Neuronal stem cell (in vitro differentiated cells): ENCODE measurements at regions not wholly inside any gene's neighbourhood (a gene's known extent, or its start where the extent isn't known, plus 50 kb on each side); places are given as distances from the start of the nearest gene placed in this dataset.
"Not testable (repeated sequence)": the region's sequence is repeated elsewhere in the genome, so short reads cannot be mapped to it uniquely, and the experiment has no call there.

Source experiments
- DNase-seq: peaks from one replicate; pipeline ENCODE4 v3.0.0-alpha.2; 2013; ENCODE audit warnings: low spot score
- H2AFZ ChIP-seq: one replicate; pipeline ENCODE4 v1.6.1; 2013; ENCODE audit warnings: mild to moderate bottlenecking, low read length, inconsistent platforms
- H2AK5ac ChIP-seq: 2 replicates; pipeline ENCODE4 v1.6.1; 2013; ENCODE audit warnings: low read depth, mild to moderate bottlenecking, inconsistent platforms, low read length, moderate library complexity, mixed read lengths
- H2BK120ac ChIP-seq: 2 replicates; pipeline ENCODE4 v1.6.1; 2013; ENCODE audit warnings: low read depth, mild to moderate bottlenecking, inconsistent platforms, low read length, moderate library complexity, mixed read lengths
- H2BK12ac ChIP-seq: one replicate; pipeline ENCODE4 v1.6.1; 2013; ENCODE audit warnings: low read length, inconsistent platforms
- H2BK15ac ChIP-seq: 2 replicates; pipeline ENCODE4 v1.6.1; 2013; ENCODE audit warnings: mild to moderate bottlenecking, low read length, inconsistent platforms, mixed read lengths
- H2BK5ac ChIP-seq: one replicate; pipeline ENCODE4 v1.6.1; 2013; ENCODE audit warnings: inconsistent platforms, mild to moderate bottlenecking, low read length, moderate library complexity
- H3K14ac ChIP-seq: one replicate; pipeline ENCODE4 v1.6.1; 2013; ENCODE audit warnings: low read length, inconsistent platforms
- H3K18ac ChIP-seq: 2 replicates; pipeline ENCODE4 v1.6.1; 2013; ENCODE audit warnings: low read length, inconsistent platforms
- H3K23ac ChIP-seq: 2 replicates; pipeline ENCODE4 v1.6.1; 2013; ENCODE audit warnings: low read depth, mild to moderate bottlenecking, mixed read lengths, low read length, inconsistent platforms; ENCODE audit not compliant: poor library complexity
- H3K27ac ChIP-seq: replicated peaks from 3 replicates; pipeline ENCODE4 v1.5.1; 2013; ENCODE audit warnings: low read length, inconsistent platforms
- H3K27me3 ChIP-seq, 3 experiments: 2 replicates each; pipeline ENCODE4 v1.6.1; 2013; ENCODE audit warnings: low read length in 3 of 3, mild to moderate bottlenecking in 2 of 3, inconsistent platforms in 1 of 3, low read depth in 1 of 3, mixed read lengths in 1 of 3, moderate library complexity in 1 of 3; ENCODE audit not compliant: control insufficient read depth in 3 of 3, insufficient read depth in 3 of 3
- H3K36me3 ChIP-seq, 2 donors: replicated peaks in 1 of 2; 2 replicates each; pipeline ENCODE4 v1.6.1; 2013; ENCODE audit warnings: low read length in 2 of 2; ENCODE audit not compliant: control insufficient read depth in 2 of 2, insufficient read depth in 2 of 2
- H3K4ac ChIP-seq: 2 replicates; pipeline ENCODE4 v1.6.1; 2013; ENCODE audit warnings: inconsistent platforms, mild to moderate bottlenecking, low read length, moderate library complexity
- H3K4me1 ChIP-seq, 2 donors: 1 replicate in 1 of 2; 2 replicates in 1 of 2; pipeline ENCODE4 v1.6.1; 2013; ENCODE audit warnings: low read length in 2 of 2, low read depth in 1 of 2; ENCODE audit not compliant: control insufficient read depth in 2 of 2, insufficient read depth in 1 of 2
- H3K4me2 ChIP-seq: one replicate; pipeline ENCODE4 v1.6.1; 2013; ENCODE audit warnings: mild to moderate bottlenecking, low read length, inconsistent platforms; ENCODE audit not compliant: insufficient read depth, poor library complexity, severe bottlenecking
- H3K4me3 ChIP-seq, 2 donors: 2 replicates each; pipeline ENCODE4 v1.5.1; 2013; ENCODE audit warnings: low read length in 2 of 2, mild to moderate bottlenecking in 2 of 2, inconsistent platforms in 1 of 2, moderate library complexity in 1 of 2
- H3K79me1 ChIP-seq: one replicate; pipeline ENCODE4 v1.6.1; 2013; ENCODE audit warnings: low read depth, mild to moderate bottlenecking, inconsistent platforms, low read length, moderate library complexity
- H3K9ac ChIP-seq: one replicate; pipeline ENCODE4 v1.6.1; 2013; ENCODE audit warnings: mild to moderate bottlenecking, low read depth, low read length, inconsistent platforms; ENCODE audit not compliant: poor library complexity
- H3K9me3 ChIP-seq, 2 donors: replicated peaks in 1 of 2; 2 replicates each; pipeline versions ENCODE3 to v1.6.1; 2013; ENCODE audit warnings: low read length in 2 of 2, mild to moderate bottlenecking in 2 of 2, inconsistent platforms in 1 of 2, low read depth in 1 of 2, mixed read lengths in 1 of 2, moderate library complexity in 1 of 2; ENCODE audit not compliant: control insufficient read depth in 2 of 2, insufficient read depth in 1 of 2
- H4K8ac ChIP-seq: one replicate; pipeline ENCODE4 v1.6.1; 2013; ENCODE audit warnings: low read depth, mild to moderate bottlenecking, inconsistent platforms, low read length, moderate library complexity
- H4K91ac ChIP-seq: one replicate; pipeline ENCODE4 v1.6.1; 2013; ENCODE audit warnings: low read length, low read depth, mild to moderate bottlenecking, inconsistent platforms; ENCODE audit not compliant: poor library complexity
- WGBS, 2 donors: extraction: QIAGEN DNeasy Blood & Tissue Kit; methylation state at CpG; one replicate each; pipeline ENCODE4 v1.1.7; 2013; ENCODE audit warnings: missing lambda C conversion rate in 2 of 2, mixed read lengths in 1 of 2; ENCODE audit not compliant: insufficient read length in 2 of 2, insufficient replicate concordance in 1 of 2; ENCODE audit errors: extremely low coverage in 2 of 2; 5-methylcytosine and 5-hydroxymethylcytosine counted together

DNA sequence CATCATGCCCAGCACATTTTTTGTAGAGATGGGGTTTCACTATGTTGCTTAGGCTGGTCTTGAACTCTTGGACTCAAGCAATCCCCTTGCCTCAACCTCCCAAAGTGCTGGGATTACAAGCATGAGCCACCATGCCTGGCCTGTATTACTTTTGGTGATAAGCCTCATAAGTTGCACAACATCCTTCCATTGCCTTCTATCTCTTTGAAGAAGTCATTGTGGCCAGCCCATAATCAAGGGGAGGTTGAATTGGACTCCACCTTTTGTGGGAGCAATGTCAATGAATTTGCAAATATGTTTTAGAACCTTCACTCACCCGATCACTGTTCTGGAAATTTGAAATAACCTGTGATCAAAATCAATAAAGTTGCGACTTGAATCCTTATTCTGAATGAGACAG lies 104.3 kb upstream of the CLINT1 start:
- H3K4ac ChIP-seq = no peak overlapping the region
- H3K9me3 ChIP-seq = no peaks in the 10 kb centered on the region
- no peaks in the 10 kb centered on the region for H3K79me1 ChIP-seq
- no peak for DNase-seq
- H3K23ac ChIP-seq = no peak overlapping the region
- no peak overlapping the region for H3K18ac ChIP-seq
- H2AFZ ChIP-seq = no peak overlapping the region
- no peak overlapping the region for H2AK5ac ChIP-seq
- H3K27ac ChIP-seq = no peak overlapping the region
- H3K14ac ChIP-seq = no peak overlapping the region
- H3K4me3 ChIP-seq = no peak overlapping the region
- no peak overlapping the region for H2BK120ac ChIP-seq
- H3K36me3 ChIP-seq = no peaks in the 10 kb centered on the region
- H2BK5ac ChIP-seq = no peak overlapping the region
- H3K9ac ChIP-seq = no peak overlapping the region
- no CpG with 5 or more reads among the region's 2 CpGs for WGBS, 2 donors
- H2BK15ac ChIP-seq = no peak overlapping the region
- no peak overlapping the region for H4K8ac ChIP-seq
- H3K4me2 ChIP-seq = no peak overlapping the region
- H4K91ac ChIP-seq = no peak overlapping the region
- H2BK12ac ChIP-seq = no peak overlapping the region
- no peaks in the 10 kb centered on the region for H3K27me3 ChIP-seq
- H3K4me1 ChIP-seq = no peaks in the 10 kb centered on the region

DNA sequence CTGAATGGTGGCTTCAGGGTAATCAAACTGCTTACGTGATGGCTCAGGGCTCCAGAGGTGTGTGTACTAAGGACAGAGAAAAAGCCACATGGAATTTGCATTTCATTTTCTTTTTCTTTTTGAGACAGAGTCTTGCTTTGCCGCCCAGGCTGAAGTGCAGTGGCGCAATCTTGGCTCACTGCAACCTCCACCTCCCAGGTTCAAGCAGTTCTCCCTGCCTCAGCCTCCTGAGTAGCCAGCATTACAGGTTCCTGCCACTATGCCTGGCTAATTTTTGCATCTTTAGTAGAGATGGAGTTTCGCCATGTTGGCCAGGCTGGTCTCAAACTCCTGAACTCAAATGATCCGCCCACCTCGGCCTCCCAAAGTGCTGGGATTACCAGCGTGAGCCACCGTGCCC lies 103.7 kb upstream of the CLINT1 start:
- not testable (repeated sequence) for H3K4me1 ChIP-seq, H2BK120ac ChIP-seq, H3K18ac ChIP-seq, H2BK12ac ChIP-seq, H2AK5ac ChIP-seq, H3K27me3 ChIP-seq, H3K14ac ChIP-seq, H2BK5ac ChIP-seq, H3K4me2 ChIP-seq, H3K4ac ChIP-seq, H3K79me1 ChIP-seq, H3K9ac ChIP-seq, H3K4me3 ChIP-seq, H2AFZ ChIP-seq, H4K8ac ChIP-seq, H2BK15ac ChIP-seq, H3K23ac ChIP-seq, H3K27ac ChIP-seq, DNase-seq, H3K36me3 ChIP-seq, H3K9me3 ChIP-seq, H4K91ac ChIP-seq
- no CpG with 5 or more reads among the region's 8 CpGs for WGBS, 2 donors

DNA sequence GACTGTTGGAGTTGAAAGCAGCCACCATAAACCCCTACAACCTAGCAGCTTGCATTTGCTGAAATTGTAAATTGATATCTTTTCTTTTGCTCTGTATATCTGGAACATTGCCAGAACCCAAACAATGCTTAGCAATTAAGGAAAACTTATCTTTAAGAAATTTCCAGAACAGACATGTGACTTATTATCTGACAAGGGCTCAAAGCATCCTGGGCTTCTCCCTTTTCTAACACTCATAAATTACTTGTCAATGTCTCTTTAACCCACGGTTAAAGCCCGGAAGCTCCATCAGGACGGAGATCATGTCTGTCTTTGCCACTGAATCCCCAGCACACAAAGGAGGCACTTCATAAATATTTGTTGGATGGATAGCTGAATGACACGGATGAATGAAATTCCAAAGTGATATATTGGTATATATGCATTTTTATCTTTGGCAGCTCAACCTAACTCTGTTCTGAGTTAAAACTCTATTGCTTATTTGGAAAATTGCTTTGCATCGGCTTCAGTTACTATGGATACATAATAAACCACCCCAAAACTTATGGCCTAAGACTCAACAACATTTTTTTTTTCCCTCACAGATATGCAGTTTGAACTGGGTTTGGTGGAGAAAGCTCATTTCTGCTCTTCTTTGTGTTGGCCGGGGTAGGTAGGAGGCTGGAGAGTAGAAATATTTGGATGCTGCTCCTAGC lies 103.1 kb upstream of the CLINT1 start:
- Histone ChIP-seq H4K8ac (no peak overlapping the region), H2AK5ac (no peak overlapping the region), H3K79me1 (no peaks in the 10 kb centered on the region), H3K4me2 (no peak overlapping the region), H3K9me3 (no peaks in the 10 kb centered on the region), H3K4me3 (no peak overlapping the region), H4K91ac (no peak overlapping the region), H3K27ac (no peak overlapping the region), H3K4me1 (no peaks in the 10 kb centered on the region), H3K9ac (no peak overlapping the region), H3K36me3 (no peaks in the 10 kb centered on the region), H3K23ac (no peak overlapping the region), H3K14ac (no peak overlapping the region), H2BK15ac (no peak overlapping the region), H2AFZ (no peak overlapping the region), H2BK5ac (no peak overlapping the region), H2BK120ac (no peak overlapping the region), H3K27me3 (no peaks in the 10 kb centered on the region), H3K18ac (no peak overlapping the region), H3K4ac (no peak overlapping the region), H2BK12ac (no peak overlapping the region)
- WGBS, 2 donors = no CpG with 5 or more reads among the region's 6 CpGs
- no peak for DNase-seq

DNA sequence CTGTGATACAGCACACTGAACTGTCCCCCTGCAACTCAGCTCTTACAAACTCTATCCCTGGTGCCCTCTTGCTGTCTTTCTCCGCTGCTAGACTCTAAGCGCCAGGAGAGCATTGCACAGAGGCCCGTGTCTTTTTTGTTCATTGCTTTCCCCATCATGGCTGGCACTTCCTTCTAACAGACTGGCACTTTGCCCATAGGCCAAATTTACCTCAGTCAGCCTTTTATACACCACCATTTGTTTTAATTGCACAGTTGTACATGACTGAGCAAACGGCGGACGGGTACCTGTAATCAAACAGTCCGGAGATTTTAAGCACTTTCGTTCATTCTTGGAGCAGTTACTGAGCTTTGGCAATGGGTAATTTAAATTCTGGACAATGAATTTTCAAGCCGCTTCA lies 102.2 kb upstream of the CLINT1 start:
- Histone ChIP-seq H2BK12ac (no peak overlapping the region), H3K4me2 (no peak overlapping the region), H4K91ac (no peak overlapping the region), H2AK5ac (no peak overlapping the region), H2AFZ (no peak overlapping the region), H3K4me1 (no peaks in the 10 kb centered on the region), H2BK15ac (no peak overlapping the region), H2BK120ac (no peak overlapping the region), H3K36me3 (no peaks in the 10 kb centered on the region), H2BK5ac (no peak overlapping the region), H3K27me3 (no peaks in the 10 kb centered on the region), H3K9ac (no peak overlapping the region), H3K79me1 (no peaks in the 10 kb centered on the region), H3K9me3 (no peaks in the 10 kb centered on the region), H3K4ac (no peak overlapping the region), H3K23ac (no peak overlapping the region), H4K8ac (no peak overlapping the region), H3K27ac (no peak overlapping the region), H3K4me3 (no peak overlapping the region), H3K14ac (no peak overlapping the region), H3K18ac (no peak overlapping the region)
- WGBS, 2 donors = no CpG with 5 or more reads among the region's 9 CpGs
- no peak for DNase-seq
